ENCODE measurements at regions not wholly inside any gene's neighbourhood (a gene's known extent, or its start where the extent isn't known, plus 50 kb on each side); places are given as distances from the start of the nearest gene placed in this dataset.
"Not testable (repeated sequence)": the region's sequence is repeated elsewhere in the genome, so short reads cannot be mapped to it uniquely, and the experiment has no call there.

GRCh38 chr20:1810926-1811620 is 84.1 kb upstream of the SIRPA start:
- peak; percentile 54 for DNase-seq (ENCODE audit: low spot score)

GRCh38 chr20:1810572-1810925 is 84.7 kb upstream of the SIRPA start:
- DNase-seq (ENCODE audit: low spot score), result no peak

GRCh38 chr20:1809611-1810510 is 85.3 kb upstream of the SIRPA start:
- DNase-seq (ENCODE audit: low spot score), result no peak

- no peak for DNase-seq (ENCODE audit: low spot score)
Measured at GRCh38 chr20:1809131-1809572, 86.1 kb upstream of the SIRPA start.

GRCh38 chr20:1808101-1808500 is 87.1 kb upstream of the SIRPA start:
- DNase-seq (ENCODE audit: low spot score), result no peak

GRCh38 chr20:1807394-1807793 is 87.8 kb upstream of the SIRPA start:
- DNase-seq (ENCODE audit: low spot score), result no peak

GRCh38 chr20:1806456-1806855 is 88.8 kb upstream of the SIRPA start:
- DNase-seq (ENCODE audit: low spot score), result no peak

GRCh38 chr20:1805816-1806215 is 89.4 kb upstream of the SIRPA start:
- DNase-seq (ENCODE audit: low spot score), result no peak

GRCh38 chr20:1805161-1805581 is 90.0 kb upstream of the SIRPA start:
- no peak for DNase-seq (ENCODE audit: low spot score)

- DNase-seq (ENCODE audit: low spot score), result no peak
Measured at GRCh38 chr20:1804554-1804956, 90.7 kb upstream of the SIRPA start.

GRCh38 chr20:1803932-1804501 is 91.2 kb upstream of the SIRPA start:
- DNase-seq (ENCODE audit: low spot score), result no peak

- no peak for DNase-seq (ENCODE audit: low spot score)
Measured at GRCh38 chr20:1803061-1803931, 91.9 kb upstream of the SIRPA start.

GRCh38 chr20:1802385-1803060 is 92.7 kb upstream of the SIRPA start:
- DNase-seq (ENCODE audit: low spot score), result peak; percentile 51

GRCh38 chr20:1801929-1802306 is 93.3 kb upstream of the SIRPA start:
- no peak for DNase-seq (ENCODE audit: low spot score)

GRCh38 chr20:1801225-1801928 is 93.8 kb upstream of the SIRPA start:
- DNase-seq (ENCODE audit: low spot score), result no peak

GRCh38 chr20:1800777-1801176 is 94.4 kb upstream of the SIRPA start:
- no peak for DNase-seq (ENCODE audit: low spot score)

- no peak for DNase-seq (ENCODE audit: low spot score)
Measured at GRCh38 chr20:1800180-1800579, 95.0 kb upstream of the SIRPA start.

GRCh38 chr20:1799746-1800145 is 95.5 kb upstream of the SIRPA start:
- DNase-seq (ENCODE audit: low spot score), result not testable (repeated sequence)

GRCh38 chr20:1798982-1799381 is 96.2 kb upstream of the SIRPA start:
- no peak for DNase-seq (ENCODE audit: low spot score)

GRCh38 chr20:1793821-1794220 is 101.4 kb upstream of the SIRPA start:
- no peak for DNase-seq (ENCODE audit: low spot score)

- no peak for DNase-seq (ENCODE audit: low spot score)
Measured at GRCh38 chr20:1792274-1792673, 102.9 kb upstream of the SIRPA start.

Measured in COLO829 (cell line).